ENCODE measurements at regions not wholly inside any gene's neighbourhood (a gene's known extent, or its start where the extent isn't known, plus 50 kb on each side); places are given as distances from the start of the nearest gene placed in this dataset.
"Not testable (repeated sequence)": the region's sequence is repeated elsewhere in the genome, so short reads cannot be mapped to it uniquely, and the experiment has no call there.

DNA sequence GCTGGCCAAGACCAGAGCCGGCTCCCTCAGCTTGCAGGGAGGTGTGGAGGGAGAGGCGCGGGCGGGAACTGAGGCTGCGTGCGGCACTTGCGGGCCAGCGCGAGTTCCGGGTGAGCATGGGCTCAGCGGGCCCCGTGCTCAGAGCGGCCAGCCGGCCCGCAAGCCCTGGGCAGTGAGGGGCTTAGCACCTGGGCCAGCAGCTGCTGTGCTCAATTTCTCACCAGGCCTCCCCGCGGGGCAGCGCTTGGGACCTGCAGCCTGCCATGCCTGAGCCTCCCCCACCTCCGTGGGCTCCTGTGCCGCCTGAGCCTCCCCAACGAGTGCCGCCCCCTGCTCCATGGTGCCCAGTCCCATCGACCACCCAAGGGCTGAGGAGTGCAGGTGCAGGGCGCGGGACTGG, 369.2 kb upstream of the NRG3 start:
- POLR2A ChIA-PET, CTCF ChIA-PET: not testable (repeated sequence)

- POLR2A ChIA-PET, result no interaction called here
- CTCF ChIA-PET, result no interaction called here
Measured at GRCh38 chr10:81514811-81515210, 360.2 kb upstream of the NRG3 start.

DNA sequence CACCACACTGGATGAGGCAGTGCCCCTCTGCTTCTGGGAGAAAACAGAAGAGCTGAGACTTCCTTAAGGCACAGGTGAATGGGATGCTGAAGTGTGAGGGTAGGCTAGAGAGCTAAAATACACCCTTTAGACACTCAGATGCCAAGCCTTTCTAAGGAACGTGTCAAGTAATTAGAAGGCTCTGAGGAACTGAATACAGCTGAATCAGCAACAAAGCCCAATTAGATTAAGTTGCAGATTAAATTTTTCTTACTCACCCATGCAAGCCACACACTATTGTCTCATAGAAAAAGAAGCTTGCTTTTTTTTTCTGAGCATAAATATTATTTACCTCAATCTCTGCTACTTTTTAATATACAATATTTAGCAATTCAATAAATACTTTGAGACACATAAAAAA, 354.3 kb upstream of the NRG3 start:
- POLR2A ChIA-PET, result no interaction called here

GRCh38 chr10:81524467-81524866, 350.5 kb upstream of the NRG3 start:
- ChIA-PET POLR2A (no interaction called here), CTCF (no interaction called here)

More for the DNA sequence above, 354.3 kb upstream of the NRG3 start:
- CTCF ChIA-PET, result no interaction called here

DNA sequence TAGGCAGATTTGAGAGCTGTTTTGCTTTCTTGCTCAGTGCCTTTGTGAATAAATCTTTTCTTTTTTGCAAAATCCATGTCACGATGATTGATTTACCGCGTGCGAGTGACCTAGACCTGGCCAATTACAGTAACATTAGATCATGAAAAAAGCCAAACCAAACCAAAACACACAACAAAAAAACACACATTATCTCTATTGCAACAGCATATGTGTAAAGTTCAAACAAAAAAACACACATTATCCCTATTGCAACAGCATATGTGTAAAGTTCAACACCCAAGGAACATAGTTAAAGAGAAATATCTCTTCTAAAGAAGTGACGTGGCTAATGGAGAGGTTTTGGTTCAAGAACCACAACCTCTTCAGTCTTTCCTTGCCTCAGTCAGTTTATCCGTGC, 342.6 kb upstream of the NRG3 start:
- ChIA-PET POLR2A (no interaction called here), CTCF (no interaction called here)

GRCh38 chr10:81534991-81535390, 340.0 kb upstream of the NRG3 start:
- CTCF ChIA-PET, result no interaction called here
- POLR2A ChIA-PET, result no interaction called here

DNA sequence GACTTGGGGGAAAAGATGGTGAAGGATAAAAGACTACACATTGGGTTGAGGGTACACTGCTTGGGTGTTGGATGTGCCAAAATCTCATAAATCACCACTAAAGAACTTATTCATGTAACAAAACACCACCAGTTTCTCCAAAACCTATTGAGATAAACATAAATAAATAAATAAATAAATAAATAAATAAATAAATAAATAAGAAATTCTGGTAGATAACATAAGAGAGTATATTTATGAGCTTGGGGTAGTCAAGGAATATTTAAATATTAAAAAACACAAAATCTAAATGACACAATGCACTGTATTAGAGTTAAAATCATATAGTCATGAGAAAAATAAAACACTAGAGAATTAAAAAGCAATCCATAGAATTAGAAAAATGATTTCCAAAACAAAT, 333.5 kb upstream of the NRG3 start:
- CTCF ChIA-PET, result no interaction called here

GRCh38 chr10:81546243-81546642, 328.8 kb upstream of the NRG3 start:
- POLR2A ChIA-PET, result no interaction called here
- CTCF ChIA-PET, result no interaction called here

More for the DNA sequence above, 333.5 kb upstream of the NRG3 start:
- POLR2A ChIA-PET, result no interaction called here

GRCh38 chr10:81548160-81548559, 326.8 kb upstream of the NRG3 start:
- ChIA-PET POLR2A (no interaction called here), CTCF (no interaction called here)

DNA sequence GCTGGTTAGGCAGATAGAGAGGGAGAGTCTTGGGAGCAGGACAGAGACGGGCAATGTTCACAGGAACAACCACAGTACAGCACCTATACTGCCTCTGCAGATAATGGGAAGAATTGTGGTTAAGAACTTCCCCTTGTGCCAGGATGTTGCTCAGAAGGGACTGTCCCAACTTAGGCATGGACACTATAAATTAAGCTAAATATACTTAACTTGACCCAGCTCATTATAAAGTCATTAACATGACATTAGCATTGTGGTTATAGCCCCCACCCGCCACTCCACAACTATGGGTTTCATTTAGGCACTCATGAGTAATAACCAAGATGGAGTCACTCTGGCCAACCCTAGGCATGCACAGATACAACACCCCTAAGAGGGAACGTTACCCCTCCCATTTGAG, 310.9 kb upstream of the NRG3 start:
- CTCF ChIA-PET, result no interaction called here
- POLR2A ChIA-PET, result no interaction called here

DNA sequence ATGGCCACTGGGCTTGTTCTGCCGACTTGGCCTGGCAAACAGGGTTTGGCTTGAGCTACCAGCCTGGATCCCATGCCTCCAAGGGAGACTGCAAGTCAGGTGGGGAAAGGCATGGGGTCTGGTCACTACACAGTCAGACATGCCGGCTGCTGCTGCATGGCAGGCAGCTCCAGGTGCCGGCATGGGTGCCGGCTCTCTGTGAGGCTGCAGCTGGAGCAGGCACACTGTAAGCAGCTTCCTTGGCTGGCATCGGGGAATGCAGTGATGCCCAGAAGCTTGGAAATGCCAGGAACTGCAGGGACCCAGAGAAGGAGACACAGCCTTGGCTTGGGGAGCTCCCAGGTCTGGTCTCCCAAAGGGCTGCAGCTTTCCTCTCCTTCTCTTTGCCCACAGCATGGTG, 305.5 kb upstream of the NRG3 start:
- ChIA-PET CTCF (no interaction called here), POLR2A (no interaction called here)

DNA sequence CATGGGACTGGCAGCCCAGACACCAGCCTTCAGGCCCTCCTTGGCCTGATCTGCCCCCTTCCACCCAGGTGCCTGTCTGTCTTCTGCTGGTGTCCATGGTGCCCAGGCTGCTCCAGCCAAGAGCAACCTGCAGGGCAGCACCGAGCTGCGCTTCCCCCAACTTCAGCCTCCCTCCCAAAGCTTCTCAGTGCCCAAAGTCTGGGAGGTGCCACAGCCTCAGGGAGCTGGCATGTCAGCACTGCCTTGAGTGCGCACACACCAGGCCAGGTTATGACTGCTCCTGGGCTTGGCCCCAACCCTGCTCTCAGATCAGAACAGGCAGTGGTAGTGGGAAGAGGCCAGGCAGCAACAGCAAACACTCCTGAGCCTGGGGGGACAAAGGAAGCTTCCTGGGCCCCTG, 304.6 kb upstream of the NRG3 start:
- CTCF ChIA-PET, result no interaction called here
- POLR2A ChIA-PET, result no interaction called here

DNA sequence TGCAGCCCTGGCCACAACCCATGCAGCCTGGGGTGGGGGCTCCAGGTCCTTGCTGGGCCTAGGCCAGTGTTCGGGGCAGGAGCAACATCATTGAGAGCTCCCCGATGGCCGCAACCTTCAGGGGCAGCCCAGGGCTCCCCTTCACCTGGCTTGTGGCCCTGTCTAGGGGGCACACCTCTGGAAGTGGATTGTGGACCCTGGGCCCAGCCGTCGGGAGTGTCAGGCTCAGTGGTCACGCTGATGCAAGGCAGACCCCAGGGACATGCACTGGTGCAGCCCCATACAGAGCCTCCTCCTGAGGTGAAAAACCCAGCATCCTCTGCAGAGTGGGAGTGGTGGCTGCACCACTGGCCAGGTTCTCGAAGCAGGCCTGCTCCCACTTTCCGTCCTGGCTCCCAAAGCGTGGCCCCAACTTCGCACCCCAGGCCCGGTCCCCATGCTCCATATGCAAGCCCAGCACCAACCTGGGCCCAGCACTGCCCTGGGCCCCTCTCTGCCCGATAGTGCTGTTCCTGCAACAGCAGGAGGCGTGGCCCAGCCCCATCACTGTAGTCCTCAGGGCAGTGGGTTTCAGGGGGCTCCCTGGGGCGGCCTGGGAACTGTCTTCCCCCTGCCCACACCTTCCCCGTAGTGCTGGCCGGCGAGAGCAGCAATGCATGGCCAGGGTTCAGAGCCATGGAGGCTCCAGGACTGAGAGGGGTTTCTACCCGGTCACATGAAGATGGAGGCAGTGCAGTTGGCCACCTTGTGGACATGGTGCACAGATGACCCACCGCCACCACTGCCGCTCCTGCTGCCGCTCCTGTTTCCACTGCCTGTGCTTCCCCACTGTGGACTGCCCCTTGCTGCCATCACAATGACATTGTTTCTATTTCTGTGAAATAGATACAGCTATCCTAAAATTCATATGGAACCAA, 303.9 kb upstream of the NRG3 start:
- CTCF ChIA-PET, result no interaction called here
- POLR2A ChIA-PET, result no interaction called here

DNA sequence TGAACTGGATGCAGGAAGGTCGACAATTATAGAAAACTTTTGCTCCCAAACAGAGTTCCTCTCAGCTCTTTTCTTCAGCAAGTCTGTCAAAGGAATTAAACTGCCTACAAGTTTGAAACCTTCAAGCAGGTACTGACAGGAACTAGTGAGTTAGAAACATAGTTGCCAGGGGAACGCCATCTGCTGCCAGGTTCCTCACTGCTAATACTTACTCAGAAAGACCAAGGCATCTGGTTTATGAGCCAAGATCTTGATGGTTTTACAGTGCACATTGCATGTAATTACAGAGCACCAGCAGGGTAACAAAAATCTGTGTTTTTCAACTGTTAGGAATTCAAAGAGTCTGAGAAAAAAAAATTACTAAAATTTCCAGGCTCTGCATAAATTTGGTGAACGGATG, 300.0 kb upstream of the NRG3 start:
- ChIA-PET POLR2A (no interaction called here), CTCF (no interaction called here)

GRCh38 chr10:81576336-81576735, 298.7 kb upstream of the NRG3 start:
- CTCF ChIA-PET, result no interaction called here
- POLR2A ChIA-PET, result no interaction called here

GRCh38 chr10:81594991-81595390, 280.0 kb upstream of the NRG3 start:
- CTCF ChIA-PET, result no interaction called here
- POLR2A ChIA-PET, result no interaction called here

GRCh38 chr10:81600185-81600584, 274.8 kb upstream of the NRG3 start:
- CTCF ChIA-PET, result no interaction called here

GRCh38 chr10:81603106-81603620, 271.8 kb upstream of the NRG3 start:
- CTCF ChIA-PET, result no interaction called here
- POLR2A ChIA-PET, result no interaction called here

More at GRCh38 chr10:81600185-81600584, 274.8 kb upstream of the NRG3 start:
- POLR2A ChIA-PET, result no interaction called here

- CTCF ChIA-PET, result not testable (repeated sequence)
Measured at GRCh38 chr10:81644485-81644884, 230.5 kb upstream of the NRG3 start.

GRCh38 chr10:81655986-81656385, 219.0 kb upstream of the NRG3 start:
- ChIA-PET POLR2A (no interaction called here), CTCF (no interaction called here)

More at GRCh38 chr10:81644485-81644884, 230.5 kb upstream of the NRG3 start:
- POLR2A ChIA-PET, result not testable (repeated sequence)

DNA sequence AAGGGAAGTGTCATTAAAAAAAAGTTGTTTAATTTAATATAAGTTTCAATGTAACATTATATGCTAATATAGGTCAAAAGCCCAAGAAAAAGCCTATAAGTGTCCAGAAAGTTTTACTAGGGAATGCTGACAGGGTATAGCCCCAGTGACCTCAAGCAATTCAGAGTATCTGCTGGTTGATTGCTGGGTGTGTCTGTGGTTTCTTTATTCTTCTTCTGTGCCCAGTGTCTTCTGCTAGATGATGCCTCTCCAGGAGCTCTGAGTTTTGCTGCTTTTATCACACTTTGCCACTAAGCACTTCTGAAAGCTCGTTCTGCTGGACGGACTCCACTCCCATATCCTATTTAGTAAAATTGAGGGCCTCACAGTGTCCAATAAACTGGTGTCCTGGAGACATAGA, 212.2 kb upstream of the NRG3 start:
- ChIA-PET CTCF (no interaction called here), POLR2A (no interaction called here)

DNA sequence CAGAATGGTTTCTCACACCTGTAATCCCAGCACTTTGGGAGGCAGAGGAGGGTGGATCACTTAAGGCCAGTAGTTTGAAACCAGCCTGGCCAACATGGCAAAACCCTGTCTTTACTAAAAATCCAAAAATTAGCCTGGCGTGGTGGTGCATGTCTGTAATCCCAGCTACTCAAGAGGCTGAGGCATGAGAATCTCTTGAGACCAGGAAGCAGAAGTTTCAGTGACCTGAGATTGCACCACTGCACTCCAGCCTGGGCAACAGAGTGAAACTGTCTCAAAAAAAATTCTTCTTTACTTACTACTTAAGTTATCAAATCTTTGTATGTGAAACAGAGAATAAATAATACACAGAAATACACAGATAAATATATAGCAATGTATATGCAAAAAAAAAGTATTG, 210.2 kb upstream of the NRG3 start:
- CTCF ChIA-PET, result not testable (repeated sequence)

More for the DNA sequence above, 210.2 kb upstream of the NRG3 start:
- POLR2A ChIA-PET, result not testable (repeated sequence)
